Activated CD4-positive, alpha-beta T cell treated with anti-CD3 and anti-CD28 coated beads for 36 hours (primary cell): ENCODE measurements at regions not wholly inside any gene's neighbourhood (a gene's known extent, or its start where the extent isn't known, plus 50 kb on each side); places are given as distances from the start of the nearest gene placed in this dataset.
"Not testable (repeated sequence)": the region's sequence is repeated elsewhere in the genome, so short reads cannot be mapped to it uniquely, and the experiment has no call there.

Source experiments
- ATAC-seq: fragments of 200-7000 bp; cut with Tn5 transposase; one replicate; pipeline ENCODE4 v1.10.0; 2021; ENCODE audit warnings: mild to moderate bottlenecking, moderate library complexity
- CTCF ChIA-PET: fragments of 350-600 bp; sonication (Branson Sonifier 250); formaldehyde crosslinking; loops from one replicate; lab custom pipeline; 2021; ENCODE audit warnings: antibody characterized with exemption; lab: Charles Lee
- POLR2A ChIA-PET: fragments of 350-600 bp; sonication (Branson Sonifier 250); formaldehyde crosslinking; loops from one replicate; lab custom pipeline; 2021; ENCODE audit warnings: antibody characterized with exemption, inconsistent platforms; lab: Charles Lee
- DNase-seq: peaks from one replicate; pipeline ENCODE4 v3.0.0-alpha.2; 2020
- H3K27ac Mint-ChIP-seq: one replicate; pipeline ENCODE4 v1.8.0; 2021; ENCODE audit warnings: mixed read lengths
- H3K27me3 Mint-ChIP-seq: one replicate; pipeline ENCODE4 v1.8.0; 2021; ENCODE audit warnings: mixed read lengths
- H3K36me3 Mint-ChIP-seq: one replicate; pipeline ENCODE4 v1.8.0; 2021; ENCODE audit warnings: low read depth, mixed read lengths
- H3K4me1 Mint-ChIP-seq: one replicate; pipeline ENCODE4 v1.8.0; 2021; ENCODE audit warnings: mixed read lengths
- H3K4me3 Mint-ChIP-seq: one replicate; pipeline ENCODE4 v1.8.0; 2021; ENCODE audit warnings: mild to moderate bottlenecking, moderate library complexity, mixed read lengths
- H3K9me3 Mint-ChIP-seq: one replicate; pipeline ENCODE4 v1.8.0; 2021; ENCODE audit warnings: low read depth, mixed read lengths
- intact Hi-C, 2 experiments: fragments of 100-400 bp; cut with DNase I in 1 of 2; cut with micrococcal nuclease in 1 of 2; formaldehyde crosslinking; loops; one replicate each; pipeline versions ENCODE4 v1.14.2 to v1.15.1; 2022 to 2024; cut with DNase I, micrococcal nuclease

DNA sequence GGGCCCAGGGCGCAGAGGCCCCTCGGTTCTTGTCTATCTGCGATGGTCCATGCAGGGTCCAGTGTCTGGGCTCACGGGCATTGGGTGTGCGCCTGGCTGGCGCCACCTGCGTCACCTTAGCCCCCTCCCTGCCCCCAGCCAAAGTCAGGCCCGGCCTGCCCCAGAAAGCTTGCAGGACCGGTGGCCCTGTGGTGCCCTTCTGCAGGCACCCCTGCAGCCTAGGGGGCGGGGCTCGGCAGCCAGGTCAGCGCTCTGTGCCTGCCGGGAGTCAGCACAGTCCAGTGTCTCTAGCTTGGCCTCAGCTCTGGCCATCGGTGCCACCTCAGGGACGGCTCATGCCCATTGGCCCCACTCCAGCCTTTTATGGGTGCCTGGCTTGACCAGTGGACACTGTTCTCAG lies 99.7 kb downstream of the TMEM121 start:
- H3K4me1 Mint-ChIP-seq, ATAC-seq, H3K4me3 Mint-ChIP-seq, intact Hi-C loops, H3K36me3 Mint-ChIP-seq, H3K27ac Mint-ChIP-seq, H3K9me3 Mint-ChIP-seq, H3K27me3 Mint-ChIP-seq, DNase-seq, POLR2A ChIA-PET, CTCF ChIA-PET: not testable (repeated sequence)

DNA sequence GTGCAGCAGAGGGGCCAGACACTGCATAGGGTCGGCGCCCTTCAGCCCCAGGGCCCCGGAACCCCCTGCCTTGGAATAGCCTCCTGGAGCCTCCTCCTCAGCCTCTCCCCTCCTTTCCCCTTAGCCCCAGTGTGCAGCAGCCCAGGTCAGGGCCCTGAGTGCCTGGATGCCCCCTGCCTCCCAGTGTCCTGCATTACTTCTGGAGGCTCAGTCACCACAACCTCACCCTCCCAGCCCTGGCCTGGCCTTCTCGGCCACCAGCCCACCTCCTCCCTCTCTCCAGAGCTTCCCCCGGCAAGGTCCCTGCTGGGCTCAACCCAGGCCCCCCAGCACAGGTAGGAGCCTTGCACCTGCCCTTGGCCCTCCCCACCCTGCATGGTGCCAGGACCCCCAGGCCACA lies 100.3 kb downstream of the TMEM121 start:
- H3K36me3 Mint-ChIP-seq, POLR2A ChIA-PET, H3K9me3 Mint-ChIP-seq, CTCF ChIA-PET, H3K27ac Mint-ChIP-seq, H3K4me3 Mint-ChIP-seq, H3K27me3 Mint-ChIP-seq, DNase-seq, ATAC-seq, H3K4me1 Mint-ChIP-seq: not testable (repeated sequence)
- intact Hi-C loops: loop anchor here in 1 of 2 experiments (1.0 kb wide), 1 partner anchor 20 kb away; no protein-coding TSS in a partner anchor

GRCh38 chr14:105627287-105627686 lies 100.9 kb downstream of the TMEM121 start:
- ATAC-seq, H3K4me1 Mint-ChIP-seq, H3K9me3 Mint-ChIP-seq, H3K27ac Mint-ChIP-seq, H3K36me3 Mint-ChIP-seq, POLR2A ChIA-PET, H3K27me3 Mint-ChIP-seq, CTCF ChIA-PET, DNase-seq, H3K4me3 Mint-ChIP-seq: not testable (repeated sequence)
- intact Hi-C loops: loop anchor here in 1 of 2 experiments (1.0 kb wide), 1 partner anchor 19 kb away; no protein-coding TSS in a partner anchor

DNA sequence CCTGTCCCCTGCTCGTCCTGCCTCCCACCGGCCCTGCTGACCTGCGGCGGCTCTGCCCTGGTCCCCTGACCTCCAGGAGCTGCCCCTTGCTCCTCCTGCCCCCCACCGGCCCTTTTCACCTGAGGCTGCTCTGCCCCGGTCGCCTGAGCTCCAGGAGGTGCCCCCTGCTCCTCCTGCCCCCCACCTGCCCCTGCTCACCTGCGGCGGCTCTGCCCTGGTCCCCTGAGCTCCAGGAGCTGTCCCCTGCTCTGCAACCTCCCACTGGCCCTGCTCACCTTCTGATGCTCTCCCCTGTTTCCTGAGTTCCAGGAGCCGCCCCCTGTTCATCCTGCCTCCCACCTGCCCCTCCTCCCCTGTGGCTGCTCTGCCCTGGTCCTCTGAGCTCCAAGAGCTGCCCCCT lies 101.3 kb downstream of the TMEM121 start:
- peaks cover 5% of the 10 kb centered on the region for H3K27me3 Mint-ChIP-seq
- intact Hi-C loops: loop anchor here in 1 of 2 experiments (1.0 kb wide), 1 partner anchor 19 kb away; no protein-coding TSS in a partner anchor
- ChIA-PET CTCF (interaction anchor here (0.6 kb wide), 1 partner anchor 345 kb away, joined by 3 read pairs; no protein-coding TSS in a partner anchor), POLR2A (no interaction called here)
- DNase-seq (no peak), ATAC-seq (no peak)
- no peak overlapping the region for H3K4me3 Mint-ChIP-seq
- H3K27ac Mint-ChIP-seq: no peak overlapping the region
- peaks cover 5% of the 10 kb centered on the region for H3K9me3 Mint-ChIP-seq
- H3K4me1 Mint-ChIP-seq: no peaks in the 10 kb centered on the region
- H3K36me3 Mint-ChIP-seq: no peaks in the 10 kb centered on the region

GRCh38 chr14:105628126-105628525 lies 101.7 kb downstream of the TMEM121 start:
- intact Hi-C loops, H3K9me3 Mint-ChIP-seq, H3K4me3 Mint-ChIP-seq, H3K27ac Mint-ChIP-seq, H3K27me3 Mint-ChIP-seq, POLR2A ChIA-PET, H3K4me1 Mint-ChIP-seq, DNase-seq, H3K36me3 Mint-ChIP-seq, ATAC-seq: not testable (repeated sequence)
- CTCF ChIA-PET: interaction anchor here (0.6 kb wide), 1 partner anchor 345 kb away, joined by 3 read pairs; no protein-coding TSS in a partner anchor

GRCh38 chr14:105628531-105629067 lies 102.2 kb downstream of the TMEM121 start:
- CTCF ChIA-PET: interaction anchor here (0.6 kb wide), 1 partner anchor 346 kb away, joined by 3 read pairs; no protein-coding TSS in a partner anchor
- H3K27ac Mint-ChIP-seq, H3K9me3 Mint-ChIP-seq, H3K4me1 Mint-ChIP-seq, DNase-seq, H3K4me3 Mint-ChIP-seq, H3K36me3 Mint-ChIP-seq, POLR2A ChIA-PET, intact Hi-C loops, ATAC-seq, H3K27me3 Mint-ChIP-seq: not testable (repeated sequence)

DNA sequence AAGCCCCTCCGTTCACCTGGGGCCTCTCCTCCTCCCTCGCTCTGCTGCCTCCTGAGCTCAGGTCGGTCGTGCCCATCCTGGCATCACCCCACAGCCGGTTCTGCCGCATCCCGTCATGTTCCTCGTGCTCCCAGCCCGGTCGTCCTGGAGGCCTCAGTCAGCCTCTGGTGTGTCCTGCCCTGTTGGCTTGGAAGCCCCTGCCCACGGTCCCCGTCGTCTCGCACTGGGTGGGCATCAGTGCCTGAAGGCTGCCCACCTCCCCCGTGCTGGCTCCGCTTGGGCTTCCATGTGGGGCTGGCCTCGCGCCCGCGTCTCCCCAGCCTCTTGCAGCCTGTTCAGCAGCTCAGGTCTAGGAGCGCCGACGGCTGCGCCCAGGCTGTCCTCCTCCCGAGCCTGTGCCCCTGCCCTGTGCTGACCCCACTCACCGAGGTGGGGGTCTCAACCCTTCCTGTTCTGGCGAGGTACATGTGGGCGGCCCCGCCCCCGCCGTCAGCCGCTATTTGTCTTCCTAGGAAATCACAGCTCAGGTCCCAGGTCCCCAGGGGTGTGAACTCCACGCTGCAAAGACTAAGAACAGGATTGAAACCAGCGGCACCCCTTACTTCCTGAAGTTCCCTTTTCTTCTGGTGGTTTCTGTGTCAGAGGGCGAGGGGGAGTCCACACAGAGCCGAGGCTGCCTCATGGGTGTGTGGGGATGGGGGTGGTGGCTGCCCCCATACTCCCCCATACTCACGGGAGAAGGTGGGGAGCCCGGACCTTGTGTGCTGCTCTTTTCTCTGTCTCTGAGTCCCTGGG lies 102.9 kb downstream of the TMEM121 start:
- ATAC-seq, intact Hi-C loops, H3K36me3 Mint-ChIP-seq, DNase-seq, H3K4me3 Mint-ChIP-seq, CTCF ChIA-PET, H3K27ac Mint-ChIP-seq, H3K27me3 Mint-ChIP-seq, POLR2A ChIA-PET, H3K9me3 Mint-ChIP-seq, H3K4me1 Mint-ChIP-seq: not testable (repeated sequence)

DNA sequence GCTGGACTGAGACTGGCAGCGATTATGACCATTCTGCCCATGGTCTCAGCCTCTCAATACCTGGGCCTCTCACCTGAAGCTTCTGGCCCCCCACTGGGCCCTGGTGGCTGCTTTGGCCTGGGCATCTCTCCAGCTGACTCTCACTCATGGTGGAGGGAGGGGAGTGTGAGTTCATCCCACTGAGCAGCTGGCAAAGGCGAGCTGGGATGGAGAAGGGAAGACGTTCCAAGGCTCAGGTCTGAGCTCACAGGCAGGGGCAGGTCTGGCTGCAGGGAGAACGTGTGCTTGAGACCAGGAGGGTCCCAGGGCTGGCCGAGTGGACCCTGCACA lies 103.5 kb downstream of the TMEM121 start:
- ChIA-PET CTCF (interaction anchor here (0.7 kb wide), 1 partner anchor 668 kb away, joined by 3 read pairs; no protein-coding TSS in a partner anchor), POLR2A (no interaction called here)
- Mint-ChIP-seq H3K4me1 (no peaks in the 10 kb centered on the region), H3K36me3 (no peaks in the 10 kb centered on the region), H3K27me3 (peaks cover 5% of the 10 kb centered on the region), H3K4me3 (no peak overlapping the region), H3K9me3 (peaks cover 9% of the 10 kb centered on the region), H3K27ac (no peak overlapping the region)
- no peak for ATAC-seq
- DNase-seq: no peak
- intact Hi-C loops: no loop called here

GRCh38 chr14:105630293-105630934 lies 104.0 kb downstream of the TMEM121 start:
- intact Hi-C loops: not testable (repeated sequence)

GRCh38 chr14:105630935-105631779 lies 104.8 kb downstream of the TMEM121 start:
- H3K4me1 Mint-ChIP-seq, H3K27ac Mint-ChIP-seq, POLR2A ChIA-PET, CTCF ChIA-PET, ATAC-seq, H3K36me3 Mint-ChIP-seq, H3K4me3 Mint-ChIP-seq, H3K27me3 Mint-ChIP-seq, H3K9me3 Mint-ChIP-seq, intact Hi-C loops, DNase-seq: not testable (repeated sequence)

More at GRCh38 chr14:105630293-105630934, 104.0 kb downstream of the TMEM121 start:
- DNase-seq, H3K4me3 Mint-ChIP-seq, ATAC-seq, H3K4me1 Mint-ChIP-seq, H3K27ac Mint-ChIP-seq, H3K9me3 Mint-ChIP-seq, H3K27me3 Mint-ChIP-seq, POLR2A ChIA-PET, H3K36me3 Mint-ChIP-seq: not testable (repeated sequence)
- CTCF ChIA-PET: interaction anchor here (0.7 kb wide), 1 partner anchor 667 kb away, joined by 3 read pairs; no protein-coding TSS in a partner anchor

GRCh38 chr14:105632010-105632409 lies 105.6 kb downstream of the TMEM121 start:
- CTCF ChIA-PET: interaction anchor here (0.8 kb wide), 1 partner anchor 29 kb away, joined by 3 read pairs; no protein-coding TSS in a partner anchor
- ATAC-seq: no peak
- DNase-seq: no peak
- no peak overlapping the region for H3K27ac Mint-ChIP-seq
- H3K4me1 Mint-ChIP-seq: no peaks in the 10 kb centered on the region
- H3K27me3 Mint-ChIP-seq: peaks cover 5% of the 10 kb centered on the region
- H3K9me3 Mint-ChIP-seq: peaks cover 9% of the 10 kb centered on the region
- POLR2A ChIA-PET: no interaction called here
- intact Hi-C loops: loop anchor here in 1 of 2 experiments (1.0 kb wide), 1 partner anchor 15 kb away; no protein-coding TSS in a partner anchor
- no peaks in the 10 kb centered on the region for H3K36me3 Mint-ChIP-seq
- no peak overlapping the region for H3K4me3 Mint-ChIP-seq
